ENCODE measurements at regions not wholly inside any gene's neighbourhood (a gene's known extent, or its start where the extent isn't known, plus 50 kb on each side); places are given as distances from the start of the nearest gene placed in this dataset.

DNA sequence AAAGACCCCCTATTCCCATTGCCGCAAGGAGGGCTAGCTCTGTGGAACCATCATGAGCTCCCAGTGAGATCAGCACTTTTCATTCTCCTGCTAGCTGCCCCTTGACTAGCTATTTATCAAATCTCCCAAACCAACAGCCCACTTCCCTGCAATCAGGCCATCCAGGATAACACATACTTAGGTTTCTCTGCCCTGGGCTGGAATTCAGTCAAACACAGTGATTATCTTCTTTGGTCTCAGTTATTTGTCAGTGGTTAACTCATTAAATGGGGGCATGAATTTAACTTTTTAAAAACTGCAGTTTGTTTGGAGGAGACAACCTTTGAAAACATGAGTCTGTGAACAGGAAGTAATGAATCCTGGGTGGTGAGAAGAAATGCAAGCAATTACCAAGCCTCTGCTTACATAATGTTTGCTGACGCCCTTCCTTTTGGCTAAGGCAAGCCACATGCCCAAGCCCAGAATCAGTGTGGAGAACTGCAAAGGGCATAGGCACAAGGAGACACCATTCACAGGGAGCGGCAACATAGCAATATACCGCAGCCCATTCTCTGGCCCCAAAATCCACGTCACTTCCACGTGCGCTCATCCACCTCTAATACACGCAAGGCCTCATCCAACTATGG is 275.0 kb downstream of the DRD1 start:
- no peak overlapping the region for H3K4me3 ChIP-seq (ENCODE audit: low read depth, low read length)
- WGBS (ENCODE audit: insufficient coverage): 80% methylated on average over 8 of the region's 8 CpGs
- no peak overlapping the region for H3K27ac ChIP-seq (ENCODE audit: low read depth, low read length)
- DNase-seq (ENCODE audit: low read depth in 4 of 6, low spot score in 6 of 6): no peak
- H3K4me1 ChIP-seq (ENCODE audit: control insufficient read depth, insufficient read depth, low read length): no peaks in the 10 kb centered on the region
- no peaks in the 10 kb centered on the region for H3K36me3 ChIP-seq (ENCODE audit: control insufficient read depth, insufficient read depth, low read length)
- H3K9me3 ChIP-seq (ENCODE audit: control insufficient read depth, insufficient read depth, low read length): no peaks in the 10 kb centered on the region
- no peaks in the 10 kb centered on the region for H3K27me3 ChIP-seq (ENCODE audit: control insufficient read depth, insufficient read depth, low read length)

DNA sequence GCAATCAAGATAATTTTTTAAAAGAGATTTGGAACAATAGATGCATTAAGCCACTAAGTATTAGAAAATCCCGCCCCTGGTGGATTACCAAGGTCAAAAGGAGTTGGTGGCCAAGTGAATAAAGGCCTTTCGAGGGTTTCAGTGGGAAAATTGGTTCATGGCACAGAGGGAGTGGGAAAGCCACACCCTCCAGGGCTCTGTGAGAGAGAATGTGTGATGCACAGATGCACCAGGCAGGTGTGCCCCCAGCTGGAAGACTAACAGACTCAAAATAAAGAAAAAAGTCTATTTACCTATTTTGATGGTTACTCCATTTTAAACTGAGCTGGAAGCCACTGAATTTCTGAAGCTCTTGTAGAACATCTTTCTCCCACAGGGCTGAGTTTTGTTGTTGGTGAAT is 278.0 kb downstream of the DRD1 start:
- H3K4me3 ChIP-seq (ENCODE audit: low read depth, low read length): no peak overlapping the region
- H3K9me3 ChIP-seq (ENCODE audit: control insufficient read depth, insufficient read depth, low read length): no peaks in the 10 kb centered on the region
- no peaks in the 10 kb centered on the region for H3K27me3 ChIP-seq (ENCODE audit: control insufficient read depth, insufficient read depth, low read length)
- 60% methylated on average over 2 of the region's 2 CpGs for WGBS (ENCODE audit: insufficient coverage)
- no peak overlapping the region for H3K27ac ChIP-seq (ENCODE audit: low read depth, low read length)
- no peaks in the 10 kb centered on the region for H3K4me1 ChIP-seq (ENCODE audit: control insufficient read depth, insufficient read depth, low read length)
- no peaks in the 10 kb centered on the region for H3K36me3 ChIP-seq (ENCODE audit: control insufficient read depth, insufficient read depth, low read length)
- no peak for DNase-seq (ENCODE audit: low read depth in 4 of 6, low spot score in 6 of 6)

DNA sequence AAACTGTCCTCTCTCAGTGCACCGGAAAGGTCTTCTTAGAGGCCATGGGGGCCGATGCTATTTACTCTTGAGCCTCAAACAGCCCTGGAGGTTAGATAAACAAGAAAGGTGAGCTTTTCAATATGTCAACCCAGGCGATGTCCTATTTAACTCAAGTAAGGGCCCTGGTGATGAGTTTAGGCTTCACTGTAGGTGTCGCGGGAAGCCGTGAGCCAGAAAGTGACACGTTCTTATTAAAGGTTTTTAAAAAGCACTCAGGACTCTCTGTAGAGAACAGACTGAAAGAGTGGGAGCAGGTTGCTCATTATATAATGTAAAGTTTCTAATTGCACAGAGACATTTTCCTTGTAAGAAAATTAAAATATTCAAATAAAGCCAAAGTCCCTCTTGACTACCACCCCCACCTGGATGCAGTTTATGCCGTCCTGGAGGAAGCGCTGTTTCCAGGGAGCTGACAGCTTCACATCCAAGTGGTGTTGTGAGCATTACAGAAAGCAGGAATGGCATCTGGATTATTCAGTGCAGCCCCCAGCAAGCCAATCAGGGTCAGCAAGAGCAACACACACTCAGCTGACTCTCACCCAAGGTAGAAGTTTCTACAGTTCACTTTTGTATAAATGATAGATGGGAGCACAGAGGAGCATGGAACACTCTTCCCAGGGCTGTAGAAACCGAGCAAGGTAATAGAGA is 280.3 kb downstream of the DRD1 start:
- WGBS (ENCODE audit: insufficient coverage): 70% methylated on average over 5 of the region's 10 CpGs
- H3K36me3 ChIP-seq (ENCODE audit: control insufficient read depth, insufficient read depth, low read length): no peaks in the 10 kb centered on the region
- no peaks in the 10 kb centered on the region for H3K9me3 ChIP-seq (ENCODE audit: control insufficient read depth, insufficient read depth, low read length)
- no peaks in the 10 kb centered on the region for H3K27me3 ChIP-seq (ENCODE audit: control insufficient read depth, insufficient read depth, low read length)
- H3K27ac ChIP-seq (ENCODE audit: low read depth, low read length): no peak overlapping the region
- no peak for DNase-seq (ENCODE audit: low read depth in 4 of 6, low spot score in 6 of 6)
- no peaks in the 10 kb centered on the region for H3K4me1 ChIP-seq (ENCODE audit: control insufficient read depth, insufficient read depth, low read length)
- no peak overlapping the region for H3K4me3 ChIP-seq (ENCODE audit: low read depth, low read length)

DNA sequence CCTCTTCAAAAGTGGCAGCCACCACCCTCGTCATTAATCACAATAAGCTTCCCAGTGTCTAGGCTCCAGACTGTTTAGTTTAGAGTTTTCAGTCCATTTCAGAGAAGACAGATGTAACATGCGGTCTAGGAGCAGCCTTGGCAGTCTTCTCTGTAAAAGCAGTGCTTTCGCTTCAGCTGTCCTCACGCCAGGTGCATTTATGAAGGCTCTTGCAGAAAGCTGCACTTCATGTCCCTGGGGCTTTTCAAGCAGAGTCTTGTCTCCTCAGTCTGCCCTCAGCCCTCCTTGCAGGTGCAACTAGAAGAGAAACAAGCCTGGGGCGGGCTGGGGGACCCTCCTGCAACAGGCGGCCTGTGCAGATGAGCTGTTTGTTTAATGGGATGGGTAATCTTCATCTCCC is 281.9 kb downstream of the DRD1 start:
- WGBS (ENCODE audit: insufficient coverage): 71% methylated on average over 4 of the region's 6 CpGs
- H3K4me1 ChIP-seq (ENCODE audit: control insufficient read depth, insufficient read depth, low read length): no peaks in the 10 kb centered on the region
- no peak overlapping the region for H3K27ac ChIP-seq (ENCODE audit: low read depth, low read length)
- DNase-seq (ENCODE audit: low read depth in 4 of 6, low spot score in 6 of 6): peak in 2 of 6 donors; percentile 27 to 45
- no peaks in the 10 kb centered on the region for H3K9me3 ChIP-seq (ENCODE audit: control insufficient read depth, insufficient read depth, low read length)
- no peaks in the 10 kb centered on the region for H3K36me3 ChIP-seq (ENCODE audit: control insufficient read depth, insufficient read depth, low read length)
- no peaks in the 10 kb centered on the region for H3K27me3 ChIP-seq (ENCODE audit: control insufficient read depth, insufficient read depth, low read length)
- no peak overlapping the region for H3K4me3 ChIP-seq (ENCODE audit: low read depth, low read length)

DNA sequence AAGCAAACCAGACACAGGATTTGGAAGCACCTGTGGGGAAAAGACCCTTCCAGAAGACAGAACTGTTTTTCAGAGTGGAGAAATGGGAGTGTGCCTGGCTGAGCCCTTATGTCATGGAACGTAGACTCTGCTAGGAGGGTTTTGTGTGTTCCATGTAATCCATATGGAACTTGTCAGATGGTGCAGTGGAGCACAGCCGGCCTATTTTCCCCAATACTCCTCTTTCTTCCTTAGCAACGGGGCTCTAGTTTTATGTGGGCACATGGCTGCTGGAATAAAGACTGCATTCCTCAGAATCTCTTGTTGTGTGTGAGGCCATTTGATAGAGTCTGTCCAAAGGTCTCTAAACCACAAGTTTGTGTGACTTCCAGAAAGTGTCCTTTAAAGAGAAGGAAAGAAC is 284.0 kb downstream of the DRD1 start:
- WGBS (ENCODE audit: insufficient coverage): no CpG with 5 or more reads among the region's 3 CpGs
- peak in 2 of 6 donors; percentile 30 for DNase-seq (ENCODE audit: low read depth in 4 of 6, low spot score in 6 of 6)
- H3K27ac ChIP-seq (ENCODE audit: low read depth, low read length): no peak overlapping the region
- no peaks in the 10 kb centered on the region for H3K36me3 ChIP-seq (ENCODE audit: control insufficient read depth, insufficient read depth, low read length)
- no peaks in the 10 kb centered on the region for H3K27me3 ChIP-seq (ENCODE audit: control insufficient read depth, insufficient read depth, low read length)
- no peaks in the 10 kb centered on the region for H3K4me1 ChIP-seq (ENCODE audit: control insufficient read depth, insufficient read depth, low read length)
- no peak overlapping the region for H3K4me3 ChIP-seq (ENCODE audit: low read depth, low read length)
- no peaks in the 10 kb centered on the region for H3K9me3 ChIP-seq (ENCODE audit: control insufficient read depth, insufficient read depth, low read length)

DNA sequence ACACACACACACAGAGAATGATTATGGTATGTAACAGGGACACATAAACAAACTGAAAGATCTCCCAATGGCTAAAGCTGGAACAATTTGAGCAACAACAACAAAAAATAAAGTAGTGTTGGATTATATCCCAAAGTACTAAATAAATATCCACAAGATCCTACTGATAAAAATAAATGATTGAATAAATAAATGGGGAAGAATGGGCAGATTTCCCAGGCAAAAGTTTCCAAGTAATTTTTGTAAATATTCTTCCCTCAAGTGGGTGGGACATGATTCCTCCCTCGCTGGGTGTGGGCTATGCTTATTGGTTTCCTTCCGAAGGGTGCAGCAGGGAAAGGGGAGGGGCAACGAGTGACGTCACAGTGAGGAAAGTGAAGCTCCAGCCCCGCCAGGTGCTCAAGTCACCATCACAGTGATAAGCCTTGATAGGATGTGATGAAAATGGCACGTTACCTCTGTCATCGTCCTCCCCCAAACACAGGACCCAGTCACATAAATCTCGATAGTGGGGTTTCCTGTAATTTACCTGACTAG is 295.3 kb downstream of the DRD1 start:
- Histone ChIP-seq H3K4me3 (ENCODE audit: low read depth, low read length) (no peak overlapping the region), H3K36me3 (ENCODE audit: control insufficient read depth, insufficient read depth, low read length) (no peaks in the 10 kb centered on the region), H3K9me3 (ENCODE audit: control insufficient read depth, insufficient read depth, low read length) (peaks cover 4% of the 10 kb centered on the region), H3K27ac (ENCODE audit: low read depth, low read length) (no peak overlapping the region), H3K27me3 (ENCODE audit: control insufficient read depth, insufficient read depth, low read length) (no peaks in the 10 kb centered on the region), H3K4me1 (ENCODE audit: control insufficient read depth, insufficient read depth, low read length) (no peaks in the 10 kb centered on the region)
- DNase-seq (ENCODE audit: low read depth in 4 of 6, low spot score in 6 of 6): no peak
- no CpG with 5 or more reads among the region's 8 CpGs for WGBS (ENCODE audit: insufficient coverage)

DNA sequence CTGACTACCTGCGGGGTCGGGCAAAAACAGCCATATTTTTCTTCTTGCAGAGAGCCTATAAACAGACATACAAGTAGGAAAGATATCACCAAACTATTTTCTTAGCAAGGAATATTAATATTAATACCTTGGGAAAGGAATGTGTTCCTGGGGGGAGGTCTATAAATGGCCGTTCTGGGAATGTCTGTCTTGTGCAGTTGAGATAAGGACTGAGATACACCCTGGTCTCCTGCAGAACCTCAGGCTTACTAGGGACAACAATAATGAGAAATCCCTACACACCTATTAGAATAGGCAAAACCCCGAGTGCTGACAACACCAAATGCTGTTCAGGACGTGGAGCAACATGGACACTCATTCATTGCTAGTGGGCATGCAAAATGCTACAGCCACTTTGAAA is 297.2 kb downstream of the DRD1 start:
- Histone ChIP-seq H3K4me1 (ENCODE audit: control insufficient read depth, insufficient read depth, low read length) (no peaks in the 10 kb centered on the region), H3K27me3 (ENCODE audit: control insufficient read depth, insufficient read depth, low read length) (no peaks in the 10 kb centered on the region), H3K27ac (ENCODE audit: low read depth, low read length) (no peak overlapping the region), H3K4me3 (ENCODE audit: low read depth, low read length) (no peak overlapping the region), H3K36me3 (ENCODE audit: control insufficient read depth, insufficient read depth, low read length) (no peaks in the 10 kb centered on the region), H3K9me3 (ENCODE audit: control insufficient read depth, insufficient read depth, low read length) (peaks cover 4% of the 10 kb centered on the region)
- 77% methylated on average over 2 of the region's 5 CpGs for WGBS (ENCODE audit: insufficient coverage)
- DNase-seq (ENCODE audit: low read depth in 4 of 6, low spot score in 6 of 6): no peak

DNA sequence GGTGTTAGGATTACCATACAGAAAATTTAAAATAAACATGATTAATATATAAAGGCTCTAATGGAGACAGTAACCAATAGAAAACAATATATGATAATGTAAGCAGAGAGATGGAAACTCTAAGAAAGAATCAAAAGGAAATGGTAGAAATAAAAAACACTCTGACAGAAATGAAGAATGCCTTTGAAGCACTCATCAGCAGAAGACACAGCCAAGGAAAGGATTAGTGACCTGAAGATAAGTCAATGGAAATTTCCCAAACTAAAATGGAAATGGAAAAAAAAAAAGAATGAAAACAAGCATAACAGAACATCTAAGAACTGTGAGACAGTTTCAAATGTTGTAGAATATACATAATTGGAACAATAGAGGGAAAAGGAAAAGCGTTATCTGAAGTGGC is 302.6 kb downstream of the DRD1 start:
- Histone ChIP-seq H3K27me3 (ENCODE audit: control insufficient read depth, insufficient read depth, low read length) (no peaks in the 10 kb centered on the region), H3K36me3 (ENCODE audit: control insufficient read depth, insufficient read depth, low read length) (no peaks in the 10 kb centered on the region), H3K4me3 (ENCODE audit: low read depth, low read length) (no peak overlapping the region), H3K9me3 (ENCODE audit: control insufficient read depth, insufficient read depth, low read length) (no peaks in the 10 kb centered on the region), H3K27ac (ENCODE audit: low read depth, low read length) (no peak overlapping the region), H3K4me1 (ENCODE audit: control insufficient read depth, insufficient read depth, low read length) (no peaks in the 10 kb centered on the region)
- WGBS (ENCODE audit: insufficient coverage): no CpG with 5 or more reads among the region's 1 CpG
- DNase-seq (ENCODE audit: low read depth in 4 of 6, low spot score in 6 of 6): no peak

DNA sequence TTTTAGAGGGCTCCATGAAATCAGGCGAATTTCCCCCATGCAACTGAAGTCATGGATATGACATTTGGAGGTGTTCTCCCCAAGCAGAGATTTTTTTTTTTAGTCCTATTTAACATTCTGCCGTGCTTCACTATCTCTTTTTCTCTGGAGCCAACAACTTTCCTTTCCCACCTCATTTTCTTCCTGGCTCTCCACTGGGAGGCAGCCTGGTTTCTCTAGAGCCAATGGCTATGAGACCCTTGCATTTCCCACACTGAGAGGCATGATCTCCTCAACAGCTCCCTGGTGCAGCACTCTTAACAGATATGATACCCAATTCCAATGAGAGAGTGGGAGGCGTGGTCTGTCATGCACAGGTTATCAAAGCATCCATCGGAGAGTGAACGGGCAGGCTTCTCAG is 310.8 kb downstream of the DRD1 start:
- peak in 1 of 6 donors; percentile 6 for DNase-seq (ENCODE audit: low read depth in 4 of 6, low spot score in 6 of 6)
- H3K4me1 ChIP-seq (ENCODE audit: control insufficient read depth, insufficient read depth, low read length): no peaks in the 10 kb centered on the region
- H3K27me3 ChIP-seq (ENCODE audit: control insufficient read depth, insufficient read depth, low read length): no peaks in the 10 kb centered on the region
- no peaks in the 10 kb centered on the region for H3K9me3 ChIP-seq (ENCODE audit: control insufficient read depth, insufficient read depth, low read length)
- no peak overlapping the region for H3K27ac ChIP-seq (ENCODE audit: low read depth, low read length)
- no peak overlapping the region for H3K4me3 ChIP-seq (ENCODE audit: low read depth, low read length)
- no peaks in the 10 kb centered on the region for H3K36me3 ChIP-seq (ENCODE audit: control insufficient read depth, insufficient read depth, low read length)
- WGBS (ENCODE audit: insufficient coverage): 75% methylated on average over 4 of the region's 5 CpGs

DNA sequence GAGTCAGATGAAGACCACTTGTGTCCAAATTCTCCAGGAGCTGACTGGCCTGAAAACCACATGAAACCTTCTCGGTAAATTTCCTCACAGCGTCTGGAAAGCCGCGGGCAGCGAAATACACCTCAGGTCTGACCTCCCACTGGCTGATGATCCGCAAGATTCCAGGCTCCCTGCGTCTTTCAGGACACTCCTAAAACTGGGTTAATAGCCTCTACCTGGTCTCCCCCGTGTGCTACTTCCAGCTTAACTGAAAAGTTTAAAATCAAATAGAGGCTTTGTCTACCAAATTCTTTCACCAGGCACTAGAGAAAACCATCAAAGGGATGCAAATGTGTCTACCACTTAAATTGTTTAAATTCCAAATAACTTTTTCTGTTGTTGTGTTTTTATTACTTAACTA is 312.6 kb downstream of the DRD1 start:
- DNase-seq (ENCODE audit: low read depth in 4 of 6, low spot score in 6 of 6): no peak
- Histone ChIP-seq H3K4me3 (ENCODE audit: low read depth, low read length) (no peak overlapping the region), H3K9me3 (ENCODE audit: control insufficient read depth, insufficient read depth, low read length) (no peaks in the 10 kb centered on the region), H3K27me3 (ENCODE audit: control insufficient read depth, insufficient read depth, low read length) (no peaks in the 10 kb centered on the region), H3K4me1 (ENCODE audit: control insufficient read depth, insufficient read depth, low read length) (no peaks in the 10 kb centered on the region), H3K27ac (ENCODE audit: low read depth, low read length) (no peak overlapping the region), H3K36me3 (ENCODE audit: control insufficient read depth, insufficient read depth, low read length) (no peaks in the 10 kb centered on the region)
- 15% methylated on average over 8 of the region's 8 CpGs for WGBS (ENCODE audit: insufficient coverage)

Data from spinal cord (tissue), 9 donors.